K562 (cell line): ENCODE measurements at regions not wholly inside any gene's neighbourhood (a gene's known extent, or its start where the extent isn't known, plus 50 kb on each side); places are given as distances from the start of the nearest gene placed in this dataset.

ENCODE experiments used
- ATAC-seq: fragments of 200-7000 bp; cut with Tn5 transposase; 3 replicates; pipeline ENCODE4 v1.9.1; 2020; ENCODE audit warnings: moderate library complexity
- BruUV-seq: library from RNA; stranded (reverse); fragments of 400-500 nt; replicated peaks from 2 replicates; lab custom pipeline; 2021; lab: Mats Ljungman, UMichigan
- CTCF ChIA-PET: fragments of 300-600 bp; formaldehyde crosslinking; extraction: SDS; loops from one replicate; lab custom pipeline; 2021; ENCODE audit warnings: low intra/inter-chr PET ratio; lab: Yijun Ruan, JAX
- POLR2A ChIA-PET: fragments of 300-600, 350-650 bp; sonication (Branson Sonifier 250); formaldehyde crosslinking; extraction: SDS; loops from one replicate; lab custom pipeline; 2021; ENCODE audit warnings: antibody characterized with exemption, inconsistent platforms; lab: Yijun Ruan, JAX
- DNase-seq, 4 experiments: peaks; one replicate each; pipeline versions ENCODE4 v3.0.0 to v3.0.0-alpha.2; 2011 to 2018; ENCODE audit warnings: low spot score in 3 of 4, mixed read lengths in 3 of 4; ENCODE audit errors: extremely low read depth in 1 of 4
- FAIRE-seq: peaks from 2 replicates; lab custom pipeline; 2011; peaks lifted over from hg19 to GRCh38; lab: Jason Lieb, UNC
- H2AFZ ChIP-seq: 2 replicates; pipeline ENCODE4 v1.6.0; 2011; ENCODE audit warnings: low read depth, low read length, control low read depth, inconsistent platforms
- H3K27ac ChIP-seq: fragments of 200-600 bp; 3 replicates; pipeline ENCODE4 v1.8.0; 2011; ENCODE audit warnings: low read depth, mild to moderate bottlenecking, control low read depth, inconsistent platforms, low read length, moderate library complexity, mixed read lengths; ENCODE audit errors: extremely low read depth
- H3K27me3 ChIP-seq, 2 experiments: fragments of 300-600 bp in 1 of 2; 2 replicates in 1 of 2; 3 replicates in 1 of 2; pipeline versions ENCODE4 v1.6.0 to v1.8.0; 2011; ENCODE audit warnings: inconsistent platforms in 2 of 2, low read length in 2 of 2, mild to moderate bottlenecking in 1 of 2, mixed read lengths in 1 of 2, moderate library complexity in 1 of 2; ENCODE audit not compliant: control insufficient read depth in 2 of 2, insufficient read depth in 2 of 2
- H3K36me3 ChIP-seq: fragments of 300-600 bp; 3 replicates; pipeline ENCODE4 v1.8.0; 2011; ENCODE audit warnings: mild to moderate bottlenecking, low read length, inconsistent platforms; ENCODE audit not compliant: control insufficient read depth, insufficient read depth
- H3K4me1 ChIP-seq, 2 experiments: fragments of 200-600 bp in 1 of 2; replicated peaks in 1 of 2; 2 replicates in 1 of 2; 3 replicates in 1 of 2; pipeline versions ENCODE4 v1.5.1 to v1.8.0; 2011; ENCODE audit warnings: inconsistent platforms in 2 of 2, low read length in 2 of 2, mild to moderate bottlenecking in 1 of 2, mixed read lengths in 1 of 2, moderate library complexity in 1 of 2; ENCODE audit not compliant: control insufficient read depth in 2 of 2, insufficient read depth in 2 of 2
- H3K4me2 ChIP-seq: 2 replicates; pipeline ENCODE4 v1.6.1; 2011; ENCODE audit warnings: low read length, control low read depth, inconsistent platforms, mixed read lengths; ENCODE audit not compliant: insufficient read depth
- H3K4me3 ChIP-seq: fragments of 200-600 bp; sonication (generic), shearing (Covaris generic); 2 replicates; pipeline ENCODE4 v1.5.1; 2016; ENCODE audit warnings: control low read depth, inconsistent platforms
- H3K79me2 ChIP-seq: fragments of 200-600 bp; 3 replicates; pipeline ENCODE4 v1.8.0; 2011; ENCODE audit warnings: low read length, inconsistent platforms; ENCODE audit not compliant: control insufficient read depth, insufficient read depth
- H3K9ac ChIP-seq, 2 experiments: 2 replicates each; pipeline versions ENCODE4 v1.6.0 to v1.6.1; 2011; ENCODE audit warnings: low read depth in 2 of 2, low read length in 2 of 2, control low read depth in 1 of 2, inconsistent platforms in 1 of 2, mild to moderate bottlenecking in 1 of 2, mixed read lengths in 1 of 2; ENCODE audit not compliant: insufficient read depth in 1 of 2
- H3K9me1 ChIP-seq: one replicate; pipeline ENCODE4 v1.6.0; 2011; ENCODE audit warnings: inconsistent platforms, mild to moderate bottlenecking, low read length, moderate library complexity; ENCODE audit not compliant: control insufficient read depth, insufficient read depth
- H3K9me3 ChIP-seq: replicated peaks from 2 replicates; pipeline ENCODE4 v1.5.1; 2011; ENCODE audit warnings: low read depth, low read length, inconsistent platforms; ENCODE audit not compliant: control insufficient read depth, insufficient read depth
- H4K20me1 ChIP-seq: replicated peaks from 2 replicates; pipeline ENCODE4 v1.6.1; 2011; ENCODE audit warnings: low read length, inconsistent platforms, mixed read lengths; ENCODE audit not compliant: control insufficient read depth, insufficient read depth
- E2F3 ChIP-seq: fragments of 250-450 bp; sonication (Bioruptor Pico); IDR thresholded peaks from 2 replicates; pipeline ENCODE4 v1.4.0; 2020; ENCODE audit warnings: mild to moderate bottlenecking
- POLR2B ChIP-seq: fragments of 450-650 bp; IDR thresholded peaks from 2 replicates; pipeline ENCODE4 v1.6.1; 2018; ENCODE audit warnings: low read depth; ENCODE audit not compliant: partially characterized antibody
- POLR2G ChIP-seq: fragments of 200-400 bp; formaldehyde crosslinking; IDR thresholded peaks from 2 replicates; pipeline ENCODE4 v1.6.1; 2017; ENCODE audit warnings: low read depth, mild to moderate bottlenecking, antibody characterized with exemption, low read length, moderate library complexity
- SMC3 ChIP-seq: conservative IDR thresholded peaks from 2 replicates; pipeline ENCODE4 v1.6.1; 2011; ENCODE audit warnings: low read depth, low read length, improper control_type of control experiment; ENCODE audit not compliant: insufficient read depth
- WGBS: fragments of 100-300 bp; shearing (Covaris generic); methylation state at CpG from one replicate; pipeline ENCODE4 v1.1.6; 2016; ENCODE audit warnings: low coverage, mixed read lengths; ENCODE audit not compliant: insufficient coverage; ENCODE audit errors: missing lambda C conversion rate; 5-methylcytosine and 5-hydroxymethylcytosine counted together
- in situ Hi-C: fragments of 300-500 bp; cut with MboI; formaldehyde crosslinking; loops from 4 replicates; pipeline ENCODE4 v1.15.0; 2018; ENCODE audit warnings: inconsistent platforms, mixed read lengths
- intact Hi-C: fragments of 100-400 bp; cut with micrococcal nuclease; formaldehyde crosslinking; loops from 2 replicates; pipeline ENCODE4 v1.14.2; 2022
- TF ChIP-seq, protein P1 (sequence below), 3 experiments: IDR thresholded peaks in 2 of 3; conservative IDR thresholded peaks in 1 of 3; 2 replicates each; pipeline ENCODE4 v1.5.1; 2011 to 2012; ENCODE audit warnings: low read length in 3 of 3, mild to moderate bottlenecking in 3 of 3, control low read depth in 2 of 3, improper control_type of control experiment in 1 of 3, inconsistent platforms in 1 of 3, low read depth in 1 of 3, mixed read lengths in 1 of 3, moderate library complexity in 1 of 3; ENCODE audit not compliant: insufficient read depth in 2 of 3

DNA sequence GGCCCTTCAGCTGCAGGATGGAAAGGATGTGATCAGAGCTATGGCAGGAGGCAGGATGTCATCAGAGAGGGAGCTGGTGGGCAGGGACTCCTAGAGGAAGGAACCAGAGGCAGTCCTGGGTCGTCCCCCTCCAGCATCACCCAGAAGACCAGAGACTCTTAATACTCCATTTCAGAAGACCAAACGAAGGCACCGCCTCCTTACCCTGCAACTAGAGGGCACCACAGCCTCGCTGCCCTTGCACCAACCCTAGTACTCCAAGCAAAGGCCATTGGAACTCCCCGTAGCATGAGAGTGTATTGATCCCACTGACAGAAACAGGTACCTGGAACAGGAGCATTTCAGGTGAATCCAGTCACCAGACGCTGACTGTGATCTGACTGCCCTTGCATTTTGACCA lies 598.1 kb downstream of the NPHP4 start:
- ChIA-PET POLR2A (no interaction called here), CTCF (no interaction called here)
- BruUV-seq = no TSS peak

More for the DNA sequence above, 598.1 kb downstream of the NPHP4 start:
- TF ChIP-seq, protein P1, sequence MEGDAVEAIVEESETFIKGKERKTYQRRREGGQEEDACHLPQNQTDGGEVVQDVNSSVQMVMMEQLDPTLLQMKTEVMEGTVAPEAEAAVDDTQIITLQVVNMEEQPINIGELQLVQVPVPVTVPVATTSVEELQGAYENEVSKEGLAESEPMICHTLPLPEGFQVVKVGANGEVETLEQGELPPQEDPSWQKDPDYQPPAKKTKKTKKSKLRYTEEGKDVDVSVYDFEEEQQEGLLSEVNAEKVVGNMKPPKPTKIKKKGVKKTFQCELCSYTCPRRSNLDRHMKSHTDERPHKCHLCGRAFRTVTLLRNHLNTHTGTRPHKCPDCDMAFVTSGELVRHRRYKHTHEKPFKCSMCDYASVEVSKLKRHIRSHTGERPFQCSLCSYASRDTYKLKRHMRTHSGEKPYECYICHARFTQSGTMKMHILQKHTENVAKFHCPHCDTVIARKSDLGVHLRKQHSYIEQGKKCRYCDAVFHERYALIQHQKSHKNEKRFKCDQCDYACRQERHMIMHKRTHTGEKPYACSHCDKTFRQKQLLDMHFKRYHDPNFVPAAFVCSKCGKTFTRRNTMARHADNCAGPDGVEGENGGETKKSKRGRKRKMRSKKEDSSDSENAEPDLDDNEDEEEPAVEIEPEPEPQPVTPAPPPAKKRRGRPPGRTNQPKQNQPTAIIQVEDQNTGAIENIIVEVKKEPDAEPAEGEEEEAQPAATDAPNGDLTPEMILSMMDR (IDR thresholded peaks at IDR 0.05 in 2 of 3, conservative IDR thresholded peaks at IDR 0.05 in 1 of 3; ENCODE audit: insufficient read depth in 2 of 3, low read depth in 1 of 3, low read length in 3 of 3) = 0 out of 6 replicates have a peak, but pooled peaks of 1 of the 3 experiments have one; percentile 9
- TF ChIP-seq SMC3 (no peak), POLR2B (no peak), E2F3 (CRISPR knock-in tag) (no peak), POLR2G (no peak)
- DNase-seq (no peak), FAIRE-seq (no peak), ATAC-seq (no peak)
- Histone ChIP-seq H3K4me3 (no peak overlapping the region), H3K9me3 (no peaks in the 10 kb centered on the region), H3K9ac (no peak overlapping the region), H3K27ac (no peak overlapping the region), H3K36me3 (no peaks in the 10 kb centered on the region), H3K79me2 (no peaks in the 10 kb centered on the region), H2AFZ (no peak overlapping the region), H3K4me2 (no peak overlapping the region), H3K4me1 (no peaks in the 10 kb centered on the region), H3K9me1 (no peaks in the 10 kb centered on the region), H3K27me3 (no peaks in the 10 kb centered on the region; a peak in 1 of 5 replicates), H4K20me1 (no peaks in the 10 kb centered on the region)
- WGBS = under 1% methylated on average over 6 of the region's 6 CpGs
- intact Hi-C loops (no loop called here), in situ Hi-C loops (no loop called here)
